ENCODE measurements at regions not wholly inside any gene's neighbourhood (a gene's known extent, or its start where the extent isn't known, plus 50 kb on each side); places are given as distances from the start of the nearest gene placed in this dataset.

DNA sequence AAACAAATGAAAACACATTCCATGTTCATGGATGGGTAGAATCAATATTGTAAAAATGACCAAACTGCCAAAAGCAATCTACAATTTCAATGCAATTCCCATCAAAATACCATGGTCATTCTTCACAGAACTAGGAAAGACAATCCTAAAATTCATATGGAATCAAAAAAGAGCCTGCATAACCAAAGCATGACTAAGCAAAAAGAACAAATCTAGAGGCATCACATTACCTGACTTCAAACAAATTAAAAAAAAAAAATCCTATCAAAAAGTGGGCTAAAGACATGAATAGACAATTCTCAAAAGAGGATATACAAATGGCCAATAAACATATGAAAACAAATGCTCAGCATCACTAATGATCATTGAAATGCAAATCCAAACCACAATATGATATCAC, 297.5 kb downstream of the NAF1 start:
- DNase-seq (ENCODE audit: low read depth in 1 of 2, low spot score in 2 of 2) (no peak), FAIRE-seq (no peak)
- Histone ChIP-seq H3K14ac (ENCODE audit: insufficient read length) (no peak overlapping the region), H3K36me3 (ENCODE audit: control insufficient read depth in 2 of 4, insufficient read depth in 4 of 4, low read length in 3 of 4) (no peaks in the 10 kb centered on the region), H3K79me2 (ENCODE audit: control insufficient read depth in 1 of 2, insufficient read depth in 2 of 2, low read length in 2 of 2) (no peaks in the 10 kb centered on the region), H4K91ac (replicated peaks; ENCODE audit: insufficient read length, low read length) (no peak overlapping the region), H3K18ac (ENCODE audit: extremely low read depth, low read length) (no peak overlapping the region), H2BK15ac (ENCODE audit: low read length) (no peak overlapping the region), H3K9me3 (ENCODE audit: insufficient read depth in 2 of 2, low read depth in 1 of 2, low read length in 1 of 2) (0 out of 4 replicates have a peak, but pooled peaks cover 0 to 3% of the 10 kb centered on the region in 2 experiments), H3K27ac (ENCODE audit: low read depth, low read length) (no peak overlapping the region), H2AK5ac (ENCODE audit: low read depth, low read length) (no peak overlapping the region), H3K27me3 (replicated peaks in 1 of 4; ENCODE audit: control insufficient read depth in 3 of 4, extremely low read depth in 1 of 4, insufficient read depth in 3 of 4, low read length in 3 of 4) (no peaks in the 10 kb centered on the region), H3K9ac (replicated peaks in 1 of 4; ENCODE audit: extremely low read depth in 1 of 4, low read depth in 3 of 4, low read length in 3 of 4) (no peak overlapping the region), H4K20me1 (replicated peaks in 1 of 2; ENCODE audit: control insufficient read depth in 1 of 2, insufficient read depth in 2 of 2, low read length in 2 of 2) (no peaks in the 10 kb centered on the region), H2BK20ac (ENCODE audit: low read length) (no peak overlapping the region), H4K8ac (ENCODE audit: extremely low read depth, insufficient read depth, low read length) (no peak overlapping the region), H3K4me1 (replicated peaks in 1 of 4; ENCODE audit: control insufficient read depth in 3 of 4, insufficient read depth in 4 of 4, low read length in 3 of 4) (no peaks in the 10 kb centered on the region), H3K56ac (replicated peaks; ENCODE audit: insufficient read length, low read depth, low read length) (no peak overlapping the region), H3K79me1 (ENCODE audit: low read depth, low read length) (no peaks in the 10 kb centered on the region), H3K23me2 (ENCODE audit: low read depth, low read length) (no peaks in the 10 kb centered on the region), H2AFZ (ENCODE audit: low read length) (no peak overlapping the region), H2BK12ac (ENCODE audit: low read depth, low read length) (no peak overlapping the region), H4K5ac (ENCODE audit: insufficient read length, low read depth, low read length) (no peak overlapping the region), H3K4me3 (ENCODE audit: extremely low read depth in 1 of 4, insufficient read depth in 2 of 4, low read depth in 3 of 4, low read length in 4 of 4) (no peak overlapping the region), H2BK120ac (replicated peaks; ENCODE audit: low read depth, low read length) (no peak overlapping the region), H3K23ac (ENCODE audit: insufficient read length) (no peak overlapping the region), H3K4ac (replicated peaks; ENCODE audit: insufficient read length, low read depth, low read length) (no peak overlapping the region), H2BK5ac (ENCODE audit: low read depth, low read length) (no peak overlapping the region), H3K4me2 (ENCODE audit: insufficient read depth in 1 of 2, low read depth in 2 of 2, low read length in 2 of 2) (no peak overlapping the region)
- POLR2A ChIA-PET (ENCODE audit: partially characterized antibody) = no interaction called here
- CTCF ChIA-PET (ENCODE audit: partially characterized antibody) = no interaction called here
- no peak for TF ChIP-seq CBX8 (IDR thresholded peaks at IDR 0.05; ENCODE audit: borderline replicate concordance, low read depth, low read length)
- TF ChIP-seq KDM4A (IDR thresholded peaks at IDR 0.05; ENCODE audit: low read depth, low read length, severe bottlenecking) = no peak
- TF ChIP-seq TAF1 (IDR thresholded peaks at IDR 0.05; ENCODE audit: low read depth, low read length) = no peak
- no peak for TF ChIP-seq NRF1 (IDR thresholded peaks at IDR 0.05; ENCODE audit: low read depth, low read length)
- TF ChIP-seq RXRA (IDR thresholded peaks at IDR 0.05; ENCODE audit: insufficient read depth, low read depth, low read length) = no peak
- no peak for TF ChIP-seq SAP30 (IDR thresholded peaks at IDR 0.05; ENCODE audit: insufficient read depth, insufficient replicate concordance, low read length)
- TF ChIP-seq POLR2AphosphoS5 (IDR thresholded peaks at IDR 0.05; ENCODE audit: low read depth, low read length) = no peak
- TF ChIP-seq JUND (IDR thresholded peaks at IDR 0.05; ENCODE audit: low read length) = no peak
- TF ChIP-seq, protein P1, sequence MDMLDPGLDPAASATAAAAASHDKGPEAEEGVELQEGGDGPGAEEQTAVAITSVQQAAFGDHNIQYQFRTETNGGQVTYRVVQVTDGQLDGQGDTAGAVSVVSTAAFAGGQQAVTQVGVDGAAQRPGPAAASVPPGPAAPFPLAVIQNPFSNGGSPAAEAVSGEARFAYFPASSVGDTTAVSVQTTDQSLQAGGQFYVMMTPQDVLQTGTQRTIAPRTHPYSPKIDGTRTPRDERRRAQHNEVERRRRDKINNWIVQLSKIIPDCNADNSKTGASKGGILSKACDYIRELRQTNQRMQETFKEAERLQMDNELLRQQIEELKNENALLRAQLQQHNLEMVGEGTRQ (IDR thresholded peaks at IDR 0.05; ENCODE audit: low read length) = no peak

All from H1 (cell line).